NOMO-1 (cell line): ENCODE measurements at regions not wholly inside any gene's neighbourhood (a gene's known extent, or its start where the extent isn't known, plus 50 kb on each side); places are given as distances from the start of the nearest gene placed in this dataset.
"Not testable (repeated sequence)": the region's sequence is repeated elsewhere in the genome, so short reads cannot be mapped to it uniquely, and the experiment has no call there.

Experiments
- DNase-seq, 2 experiments: peaks; one replicate each; lab custom pipeline; 2025; ENCODE audit not compliant: unreplicated experiment in 2 of 2; lab: John Stamatoyannopoulos, UW

DNA sequence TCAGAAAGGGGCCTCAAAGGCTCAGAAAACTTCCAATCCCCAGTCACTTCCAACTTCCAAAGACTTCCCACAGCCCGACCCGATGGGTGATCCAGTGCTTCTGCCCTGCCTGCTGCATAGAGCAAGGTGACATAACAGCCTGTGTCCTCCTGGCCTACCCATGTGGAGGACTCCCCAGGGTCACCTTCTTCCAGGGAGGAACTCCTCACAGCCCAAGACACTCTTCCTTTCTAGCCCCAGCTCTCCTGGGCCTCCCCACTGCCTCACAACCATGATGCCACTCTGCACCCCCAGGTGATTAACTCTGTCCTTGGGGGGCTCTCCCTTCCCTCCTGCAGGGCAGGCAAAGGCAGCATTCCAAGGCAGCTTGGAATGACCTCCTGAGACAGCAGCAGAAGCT lies 158.4 kb upstream of the PDE1C start:
- no peak for DNase-seq

DNA sequence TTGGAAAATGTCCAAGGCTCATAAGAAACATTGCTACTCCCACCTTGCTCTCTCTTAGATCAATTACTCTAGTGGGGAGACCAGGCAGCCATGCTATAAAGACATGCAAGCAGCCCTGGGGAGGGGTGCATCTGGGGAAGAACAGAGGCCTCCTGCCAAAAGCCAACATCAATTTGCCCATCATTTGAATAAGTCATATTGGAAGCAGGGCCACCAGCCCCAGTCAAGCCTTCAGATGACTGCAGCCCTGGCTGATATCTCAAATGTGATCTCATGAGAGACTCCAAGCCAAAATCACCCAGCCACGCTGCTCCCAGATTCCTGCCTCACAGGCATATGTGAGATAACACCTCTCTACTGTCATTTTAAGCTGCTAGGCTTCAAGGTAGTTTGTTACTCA lies 157.5 kb upstream of the PDE1C start:
- DNase-seq = no peak

DNA sequence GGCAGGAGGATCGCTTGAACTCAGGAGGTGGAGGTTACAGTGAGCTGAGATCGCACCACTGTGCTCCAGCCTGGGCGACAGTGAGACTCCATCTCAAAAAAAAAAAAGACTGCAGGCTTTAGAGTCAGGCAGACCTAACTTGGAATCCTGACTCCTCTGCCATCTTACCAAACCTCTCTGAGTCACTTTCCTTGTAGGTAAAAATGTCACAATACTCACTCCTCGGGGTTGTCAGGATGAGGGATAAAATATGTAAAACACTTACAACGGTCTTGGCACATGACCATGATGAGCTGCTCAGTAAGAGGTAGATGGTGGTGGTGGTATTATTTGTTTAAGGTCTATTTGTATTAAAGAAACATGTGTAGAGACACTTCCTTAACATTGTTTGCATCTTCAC lies 154.1 kb upstream of the PDE1C start:
- DNase-seq = no peak

DNA sequence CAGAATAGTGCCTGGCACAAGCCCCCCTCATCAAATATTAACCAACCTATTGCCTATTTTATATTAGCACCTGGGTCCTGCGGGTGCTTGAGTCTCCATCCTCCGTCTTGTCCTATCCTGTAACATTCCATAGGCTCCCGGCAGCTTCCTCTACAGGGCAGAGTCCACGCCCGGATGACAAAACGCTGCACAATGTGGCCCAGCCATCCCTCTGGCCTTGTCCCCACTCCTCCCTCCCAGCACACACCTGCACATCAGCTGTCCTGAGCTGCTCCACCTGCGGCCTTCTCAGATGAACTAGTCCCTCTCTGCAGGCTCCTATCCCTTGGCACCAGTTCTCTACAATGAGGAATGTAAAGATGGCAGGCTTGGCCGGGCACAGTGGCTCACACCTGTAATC lies 153.5 kb upstream of the PDE1C start:
- DNase-seq = no peak

DNA sequence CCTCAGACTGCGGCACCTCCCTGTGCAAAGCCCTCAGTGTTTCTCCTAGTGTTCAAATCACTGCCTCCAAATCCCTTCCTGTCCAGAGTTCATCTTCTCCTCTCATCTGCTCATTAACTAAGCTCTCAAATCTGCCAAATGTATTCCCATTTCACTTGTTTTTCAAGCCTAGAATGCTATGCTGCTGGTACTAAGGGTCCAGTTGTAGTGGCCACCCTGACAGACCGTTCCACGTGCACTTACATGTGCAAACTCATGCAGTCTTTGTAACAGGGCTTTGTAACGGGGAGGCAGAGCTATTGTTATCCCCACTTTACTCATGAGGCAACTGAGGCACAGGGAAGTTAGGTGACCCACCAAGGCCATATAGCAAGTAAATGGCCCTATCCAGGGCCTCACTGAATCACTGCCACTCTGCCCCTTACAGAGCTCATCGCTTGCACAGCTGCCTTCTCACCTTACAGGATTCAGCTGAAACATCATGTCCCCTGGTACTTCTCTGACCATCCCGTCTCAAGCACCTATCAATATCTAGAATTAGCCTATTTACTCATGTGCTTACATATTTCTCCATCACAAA lies 153.0 kb upstream of the PDE1C start:
- no peak for DNase-seq

DNA sequence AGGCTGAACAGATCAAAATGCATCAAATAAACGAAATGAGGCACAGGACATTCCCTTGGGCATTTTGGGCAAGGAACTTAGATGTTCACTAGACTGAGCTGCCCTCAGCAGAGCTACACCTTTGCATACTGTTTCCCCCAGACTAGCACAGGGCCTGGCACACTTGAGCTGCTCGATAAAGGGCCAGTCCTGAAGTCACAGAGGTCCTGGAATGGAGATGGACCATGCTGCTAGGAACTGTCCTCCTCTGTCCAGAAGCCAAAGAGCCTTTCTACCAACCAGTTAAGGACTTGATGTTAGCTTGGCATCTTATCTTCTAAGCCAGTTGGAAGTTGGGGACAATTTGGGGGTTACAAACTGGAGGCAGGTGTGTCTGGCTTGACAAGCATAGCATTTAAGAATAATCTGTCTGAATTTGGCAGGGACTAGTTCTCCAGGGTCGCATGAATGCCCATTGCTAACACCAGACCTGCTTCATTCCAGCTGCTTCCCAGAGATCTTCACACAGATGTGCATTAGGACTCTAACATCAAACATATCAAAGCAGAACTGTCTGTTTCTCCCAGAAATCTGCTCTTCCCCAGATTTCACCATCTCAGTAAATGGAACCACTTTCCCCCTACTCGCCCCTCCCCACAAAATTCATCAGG lies 152.2 kb upstream of the PDE1C start:
- no peak for DNase-seq

DNA sequence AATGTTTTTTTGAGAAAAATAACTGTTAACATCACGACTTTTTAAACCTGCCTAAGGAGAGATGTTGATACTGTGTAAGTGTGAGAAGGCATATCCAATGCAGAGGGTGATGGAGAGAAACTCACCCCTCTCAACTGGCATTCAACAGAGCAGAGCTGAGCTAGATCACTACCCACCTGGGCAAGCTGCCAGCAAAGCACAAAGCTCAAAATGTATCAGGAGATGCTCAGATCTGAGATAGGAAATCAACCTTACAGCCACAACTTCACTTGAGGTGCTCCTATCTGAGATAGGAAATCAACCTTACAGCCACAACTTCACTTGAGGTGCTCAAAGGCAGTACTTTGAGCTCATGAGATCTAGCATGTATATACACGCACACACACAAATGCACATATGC lies 151.5 kb upstream of the PDE1C start:
- no peak for DNase-seq

DNA sequence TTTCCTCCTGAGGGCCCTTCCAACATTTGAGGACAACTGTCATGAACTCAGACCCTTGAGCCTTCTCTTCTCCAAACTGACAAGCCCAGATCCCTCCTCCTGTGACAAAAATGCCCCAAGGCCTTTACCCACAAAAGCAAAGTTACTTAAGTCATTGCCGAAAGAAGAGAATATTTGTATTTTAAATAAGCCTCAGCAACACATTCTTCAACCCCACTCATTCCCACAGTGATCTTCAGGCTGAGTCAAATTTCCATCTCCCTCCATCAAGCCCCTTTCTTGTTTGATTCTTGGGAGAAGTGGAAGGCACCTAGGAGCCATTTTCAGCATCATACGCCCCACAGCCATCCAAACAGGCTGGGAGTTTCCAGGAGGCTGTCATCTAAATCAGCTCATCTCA lies 150.8 kb upstream of the PDE1C start:
- no peak for DNase-seq

DNA sequence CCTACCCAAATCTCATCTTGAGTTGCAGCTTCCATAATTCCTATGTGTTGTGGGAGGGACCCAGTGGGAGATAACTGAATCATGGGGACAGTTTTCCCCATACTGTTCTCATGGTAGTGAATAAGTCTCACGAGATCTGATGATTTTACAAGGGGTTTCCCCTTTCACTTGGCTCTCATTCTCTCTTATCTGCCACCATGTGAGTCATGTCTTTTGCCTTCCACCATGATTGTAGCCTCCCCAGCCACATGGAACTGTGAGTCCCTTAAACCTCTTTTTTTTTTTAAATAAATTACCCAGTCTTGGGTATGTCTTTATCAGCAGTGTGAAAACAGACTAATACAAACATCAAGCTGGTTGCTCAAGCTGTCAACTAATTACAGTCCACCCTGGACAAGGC lies 149.6 kb upstream of the PDE1C start:
- not testable (repeated sequence) for DNase-seq

DNA sequence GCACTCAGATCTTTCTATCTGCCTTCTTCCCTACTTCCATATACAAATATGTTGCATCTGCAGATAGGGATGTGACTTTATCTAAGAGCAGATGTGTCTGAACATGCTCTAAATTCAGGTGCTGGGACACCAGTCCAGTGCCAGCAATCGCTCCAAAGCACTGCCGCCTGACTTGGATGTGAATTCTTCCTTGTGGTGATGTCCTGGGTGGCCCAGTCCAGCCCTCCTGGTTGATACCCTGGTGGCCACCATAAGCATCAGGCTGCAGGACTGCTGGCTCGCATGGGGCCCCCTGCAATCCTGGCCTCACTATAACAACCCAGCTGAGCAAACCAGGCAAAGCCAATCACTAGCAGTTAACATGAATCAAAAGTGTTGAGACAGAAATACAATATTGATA lies 149.2 kb upstream of the PDE1C start:
- no peak for DNase-seq

DNA sequence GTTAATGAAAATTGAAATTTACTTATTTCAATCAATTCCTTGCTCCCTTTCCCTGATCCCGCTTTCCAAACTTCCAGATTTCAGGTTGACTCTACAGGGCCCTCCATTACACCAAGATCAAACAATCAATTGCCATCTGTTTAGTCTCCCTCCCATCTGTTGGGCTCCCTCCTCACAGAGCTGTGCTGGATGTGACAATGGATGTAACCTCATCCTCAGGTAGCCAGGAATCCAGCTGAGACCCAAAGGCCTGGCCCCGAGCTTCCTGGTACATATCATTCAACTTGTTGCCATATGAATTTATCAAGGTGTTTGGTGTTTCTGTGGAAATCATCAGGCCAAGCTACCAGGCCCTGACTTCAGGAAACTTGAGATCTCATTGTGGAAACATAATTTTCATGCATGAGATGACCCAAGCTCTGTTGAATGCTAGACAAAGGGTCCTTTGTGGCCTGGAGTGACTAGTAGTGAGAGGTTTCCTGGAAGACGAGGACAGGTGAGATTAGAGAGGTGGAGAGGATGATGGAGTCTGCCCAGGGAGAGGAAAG lies 148.6 kb upstream of the PDE1C start:
- no peak for DNase-seq

DNA sequence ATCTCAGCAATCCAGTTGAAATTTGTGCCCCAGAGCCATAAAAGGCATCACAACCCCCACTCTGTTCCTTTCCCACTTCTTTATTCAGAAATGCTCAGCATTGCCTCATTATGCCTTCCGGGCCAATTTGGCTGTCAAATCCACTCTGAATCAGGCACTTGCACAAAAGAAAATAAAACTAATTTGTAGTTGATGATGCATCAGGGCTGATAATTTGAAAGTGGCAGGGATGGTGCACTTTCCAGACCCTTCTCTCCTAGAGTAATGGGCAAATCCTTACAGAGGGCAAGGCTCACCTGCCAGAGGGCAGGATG lies 147.9 kb upstream of the PDE1C start:
- DNase-seq = no peak

DNA sequence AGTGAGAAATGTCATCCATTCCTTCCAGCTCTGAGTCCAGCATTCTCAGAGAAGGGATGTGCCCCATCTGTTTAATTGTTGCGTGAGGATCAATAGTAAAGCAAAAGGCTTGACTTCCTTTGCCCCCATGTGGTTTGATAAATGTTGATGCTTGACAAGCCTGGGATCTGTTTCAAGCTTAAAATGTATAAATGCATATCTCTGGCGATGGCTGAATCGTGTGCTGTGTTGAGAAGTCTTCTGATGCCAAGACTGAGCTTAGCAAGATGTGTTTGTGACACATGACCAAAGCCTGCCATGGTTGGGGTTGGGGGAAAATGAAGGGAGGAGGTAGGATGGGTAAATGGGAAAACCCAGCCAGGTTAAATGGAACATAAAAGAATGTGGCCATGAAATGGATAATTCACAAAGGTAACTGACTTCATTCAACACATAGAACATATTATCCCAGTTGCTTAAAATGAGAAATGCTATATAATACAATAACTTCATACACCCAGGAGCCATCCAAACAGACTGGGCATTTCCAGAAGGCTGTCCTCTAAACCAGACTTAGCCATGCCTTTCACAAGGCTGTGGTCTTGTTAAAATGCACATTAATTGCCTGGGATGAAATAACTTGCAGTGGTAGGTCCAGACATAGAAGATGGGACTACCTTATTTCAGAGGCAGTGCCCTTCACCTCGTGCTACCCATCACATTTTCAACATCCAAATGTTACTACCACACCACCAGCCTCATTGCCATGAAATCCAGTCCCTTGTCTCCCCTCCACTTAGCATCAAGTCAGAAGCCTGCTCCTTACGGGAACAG lies 147.3 kb upstream of the PDE1C start:
- no peak for DNase-seq

DNA sequence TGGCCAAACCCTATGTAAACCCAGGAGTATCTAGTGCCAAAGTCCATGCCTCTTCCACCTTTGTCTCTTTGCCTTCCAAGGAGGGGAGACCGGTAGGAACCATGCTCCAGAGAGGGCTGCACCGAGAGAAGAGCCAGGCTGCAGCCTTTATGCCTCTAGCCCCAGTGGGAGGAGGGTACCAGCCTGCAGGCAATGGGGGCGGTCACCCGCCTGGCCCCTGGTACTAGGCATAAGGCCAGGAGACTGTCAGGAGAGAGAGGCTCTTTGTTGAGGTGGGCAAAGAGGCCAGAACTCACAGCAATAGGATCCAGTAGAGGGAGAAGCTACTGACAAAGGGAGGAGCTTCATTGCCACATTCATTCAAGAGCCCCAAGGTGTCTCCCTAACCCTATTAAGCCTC lies 146.6 kb upstream of the PDE1C start:
- no peak for DNase-seq

DNA sequence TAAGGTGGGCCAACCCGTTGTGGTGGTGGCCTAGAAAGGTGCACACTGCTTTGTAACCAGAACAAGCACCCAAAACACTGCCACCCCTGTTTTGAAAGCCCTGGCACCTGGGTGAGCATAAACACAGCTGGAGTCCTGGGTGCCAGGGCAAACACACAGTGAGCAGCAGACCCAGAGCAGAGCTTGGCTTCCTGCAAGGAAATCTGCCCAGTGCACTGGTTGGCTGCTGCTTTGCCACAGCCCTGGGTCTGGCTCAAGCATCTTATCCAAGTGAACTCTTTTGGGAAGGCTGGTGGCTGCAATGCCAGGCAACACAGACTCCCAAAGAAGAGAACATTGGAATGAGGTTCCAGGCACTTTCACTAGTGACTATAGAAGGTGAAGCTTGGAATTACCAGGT lies 145.5 kb upstream of the PDE1C start:
- DNase-seq = no peak

DNA sequence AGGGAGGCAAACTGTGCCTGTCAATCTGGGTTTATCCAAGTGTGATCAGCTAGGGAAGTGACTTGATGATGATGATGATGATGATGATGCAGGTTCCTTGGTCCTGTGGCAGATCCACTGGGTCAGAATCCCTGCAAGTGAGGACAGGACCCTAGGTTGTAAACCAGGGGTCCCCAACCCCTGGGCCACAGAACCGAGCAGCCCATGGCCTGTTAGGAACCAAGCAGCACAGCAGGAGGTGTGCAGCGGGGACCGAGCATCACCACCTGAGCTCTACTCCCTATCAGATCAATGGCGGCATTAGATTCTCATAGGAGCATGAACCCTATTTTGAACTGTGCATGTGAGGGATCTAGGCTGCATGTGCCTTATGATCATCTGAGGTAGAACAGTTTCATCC lies 144.7 kb upstream of the PDE1C start:
- no peak for DNase-seq

DNA sequence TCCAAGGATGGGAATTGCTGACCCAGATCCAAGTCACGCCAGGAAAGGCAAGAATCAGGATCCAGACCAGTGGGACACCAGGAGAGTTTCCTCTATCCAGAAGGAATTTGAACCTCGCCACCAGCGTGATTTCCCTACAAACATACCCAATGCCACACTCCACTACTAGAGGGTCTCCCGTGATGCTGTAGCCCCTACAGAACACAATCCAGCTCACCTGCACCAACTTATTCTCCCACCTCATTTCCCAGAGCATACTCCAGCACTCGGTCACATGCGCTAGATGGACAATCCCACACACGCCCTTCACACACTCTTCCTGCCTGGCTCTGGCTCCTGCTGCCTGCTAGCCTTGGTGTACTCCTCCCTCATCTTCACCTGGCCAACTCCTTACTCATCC lies 142.1 kb upstream of the PDE1C start:
- DNase-seq = no peak

DNA sequence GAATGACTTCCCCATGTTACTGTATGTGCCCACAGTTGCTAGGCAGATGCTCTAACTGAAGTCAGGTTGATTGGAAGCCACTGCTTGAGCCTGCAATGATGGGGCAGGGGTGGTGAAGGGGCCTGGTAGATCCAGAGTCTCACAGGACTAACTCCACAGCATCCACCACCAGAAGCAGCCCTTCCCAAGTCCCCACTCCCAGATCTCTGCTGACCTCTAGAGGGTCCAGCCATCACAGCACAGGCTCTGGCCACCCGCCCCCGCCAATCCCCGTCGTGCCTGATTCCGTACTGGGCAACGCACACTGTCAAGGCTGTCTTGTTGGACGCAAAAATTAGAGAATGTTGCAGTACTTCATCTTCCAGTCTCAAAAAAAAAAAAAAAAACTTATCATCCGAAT lies 136.8 kb upstream of the PDE1C start:
- no peak for DNase-seq

DNA sequence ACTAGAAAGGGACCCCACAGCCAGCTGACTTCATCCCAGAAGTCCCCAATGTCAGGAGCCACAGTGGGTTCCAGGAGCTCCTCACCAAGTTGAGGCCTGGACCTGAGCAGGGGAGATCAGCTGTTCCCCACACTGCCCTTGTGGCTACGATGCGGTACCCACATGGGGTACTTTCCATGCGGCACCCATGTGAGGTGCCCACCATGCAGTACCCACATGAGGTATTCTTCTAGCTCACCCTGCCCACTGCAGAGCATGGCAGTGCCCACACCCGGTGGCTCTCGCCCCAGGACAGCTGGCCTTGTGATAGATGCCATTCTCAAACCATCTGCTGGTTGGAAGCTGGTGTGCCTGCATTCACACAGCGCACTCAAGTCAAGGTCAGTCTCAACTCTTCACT lies 136.3 kb upstream of the PDE1C start:
- DNase-seq = no peak

DNA sequence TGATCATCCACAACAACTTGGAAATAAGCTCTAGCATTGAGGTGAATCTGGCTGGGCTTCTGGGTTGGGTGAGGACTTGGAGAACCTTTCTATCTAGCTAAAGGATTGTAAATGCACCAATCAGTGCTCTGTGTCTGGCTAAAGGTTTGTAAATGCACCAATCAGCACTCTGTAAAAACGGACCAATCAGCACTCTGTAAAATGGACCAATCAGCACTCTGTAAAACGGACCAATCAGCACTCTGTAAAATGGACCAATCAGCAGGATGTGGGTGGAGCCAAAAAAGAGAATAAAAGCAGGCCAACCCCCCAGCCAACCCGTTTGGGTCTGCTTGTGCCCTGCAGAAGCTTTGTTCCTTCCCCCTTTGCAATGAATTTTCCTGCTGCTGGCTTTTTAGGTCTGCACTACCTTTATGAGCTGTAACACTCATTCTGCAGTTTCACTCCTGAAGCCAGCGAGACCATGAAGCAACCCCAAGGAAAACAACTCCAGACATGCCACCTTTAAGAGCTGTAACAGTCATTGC lies 135.2 kb upstream of the PDE1C start:
- DNase-seq = not testable (repeated sequence)

DNA sequence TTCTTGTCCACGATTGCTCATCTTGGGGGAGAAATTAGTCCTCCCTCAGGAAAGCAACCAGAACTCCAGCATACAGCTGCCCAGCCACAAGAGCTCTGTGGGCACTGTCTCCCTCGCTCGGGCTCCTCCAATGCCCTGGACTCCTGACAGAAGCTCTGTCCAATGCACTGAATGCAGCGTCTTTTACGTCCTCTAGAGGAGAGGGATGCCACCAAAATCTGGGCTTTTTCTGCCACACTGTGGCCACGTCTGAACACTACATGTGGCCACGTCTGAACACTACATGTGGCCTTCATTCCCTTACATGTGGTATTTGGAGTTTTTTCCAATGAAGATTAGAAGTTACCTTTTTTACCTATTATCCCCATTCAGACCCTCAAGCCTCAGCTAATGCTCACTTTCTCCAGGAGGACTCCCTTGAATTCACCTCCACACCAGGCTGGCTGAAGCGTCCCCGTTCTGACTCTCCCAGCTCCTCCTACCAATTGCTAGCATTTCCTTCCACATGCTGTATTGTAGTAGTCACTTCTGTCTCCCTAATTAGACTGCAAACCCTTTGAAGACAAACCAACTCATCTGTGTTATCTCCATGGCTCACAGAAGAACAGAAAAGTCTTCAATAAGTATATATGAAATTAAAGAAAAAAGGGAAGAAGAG lies 134.3 kb upstream of the PDE1C start:
- DNase-seq = peak; percentile 68 to 70
